ENCODE measurements at regions not wholly inside any gene's neighbourhood (a gene's known extent, or its start where the extent isn't known, plus 50 kb on each side); places are given as distances from the start of the nearest gene placed in this dataset.
A peak's percentile ranks its signal among the peaks of the same experiment; 100 is the strongest.

- no peak for DNase-seq (ENCODE audit: low spot score)
Observed at GRCh38 chr7:17689361-17689902, 250.9 kb downstream of the SNX13 start.

GRCh38 chr7:17690030-17690429, 250.3 kb downstream of the SNX13 start:
- no peak for DNase-seq (ENCODE audit: low spot score)

DNA sequence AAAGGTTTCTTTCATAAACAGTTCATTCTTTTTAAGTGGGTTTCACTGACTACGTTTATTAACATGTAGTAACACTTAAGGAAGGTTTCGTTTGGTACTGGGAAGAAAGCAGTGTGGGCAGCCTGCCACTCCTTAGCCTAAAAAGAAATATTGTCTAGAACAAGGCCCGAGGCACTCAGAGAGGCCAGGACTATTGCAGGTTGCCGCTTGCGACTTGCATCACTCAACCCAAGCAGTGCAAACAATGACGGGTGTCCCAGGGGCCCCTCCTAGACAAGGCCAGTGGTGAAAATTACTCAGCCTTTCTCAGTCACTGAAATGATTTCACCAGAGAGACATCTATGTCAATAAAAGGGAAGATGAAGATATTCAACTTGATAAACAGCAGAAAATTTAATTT, 243.9 kb downstream of the SNX13 start:
- DNase-seq (ENCODE audit: low spot score): no peak

DNA sequence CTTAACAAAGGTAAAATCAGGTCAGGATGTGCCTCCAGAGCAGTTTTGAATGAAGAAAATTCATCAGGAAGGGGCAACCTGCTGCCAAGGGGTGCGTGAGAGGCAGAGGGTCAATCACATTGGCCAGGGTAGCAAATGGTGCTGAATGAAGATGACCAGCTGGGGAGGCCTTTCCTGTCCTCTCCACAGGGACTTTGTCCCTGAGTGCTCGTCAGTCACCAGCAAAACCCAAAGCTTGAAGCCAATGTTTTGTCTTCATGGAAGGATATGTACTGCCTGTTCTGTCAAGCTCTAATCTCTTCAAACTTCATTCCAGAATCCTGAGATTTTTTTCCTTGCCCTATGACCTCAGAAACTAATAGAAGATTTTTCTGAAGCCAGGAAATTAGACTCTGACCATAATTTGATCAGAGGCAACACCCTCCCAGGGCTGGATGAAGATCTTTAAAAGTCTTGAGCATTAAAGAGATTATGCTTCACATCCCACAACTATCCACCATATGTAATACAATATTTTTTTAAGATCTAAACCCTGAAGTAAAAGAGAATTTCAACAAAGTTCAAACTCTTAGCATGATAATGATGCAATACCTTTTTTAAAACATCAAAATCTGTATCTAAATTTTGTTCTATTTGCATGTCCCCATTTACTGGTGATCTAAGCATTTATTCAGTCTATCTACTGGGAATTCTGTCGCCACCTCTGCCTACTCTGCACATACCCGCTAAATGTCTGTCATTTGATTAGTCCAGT, 243.0 kb downstream of the SNX13 start:
- DNase-seq (ENCODE audit: low spot score): no peak

DNA sequence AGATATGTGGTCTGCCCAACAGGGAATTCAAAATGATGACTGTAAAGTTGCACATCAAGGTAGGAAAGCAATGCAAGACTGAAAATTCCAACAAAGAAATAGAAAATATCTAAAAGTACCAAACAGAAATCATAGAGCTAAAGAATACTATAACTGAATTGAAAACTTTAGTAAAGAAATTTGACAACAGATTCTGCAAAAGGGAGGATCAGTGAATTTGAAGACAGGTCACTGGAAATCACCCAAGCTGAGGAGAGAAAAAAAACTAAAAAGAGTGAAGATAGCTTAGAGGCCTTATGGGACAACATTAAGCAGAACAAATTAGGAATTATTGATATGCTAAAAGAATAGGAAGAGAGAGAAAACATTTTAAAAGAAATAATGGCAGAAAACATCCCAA, 240.6 kb downstream of the SNX13 start:
- DNase-seq (ENCODE audit: low spot score): no peak

- no peak for DNase-seq (ENCODE audit: low spot score)
Observed at GRCh38 chr7:17700138-17700537, 240.2 kb downstream of the SNX13 start.

GRCh38 chr7:17706275-17706674, 234.0 kb downstream of the SNX13 start:
- DNase-seq (ENCODE audit: low spot score): no peak

GRCh38 chr7:17706734-17707133, 233.6 kb downstream of the SNX13 start:
- DNase-seq (ENCODE audit: low spot score): peak; percentile 47

GRCh38 chr7:17709127-17709526, 231.2 kb downstream of the SNX13 start:
- no peak for DNase-seq (ENCODE audit: low spot score)

DNA sequence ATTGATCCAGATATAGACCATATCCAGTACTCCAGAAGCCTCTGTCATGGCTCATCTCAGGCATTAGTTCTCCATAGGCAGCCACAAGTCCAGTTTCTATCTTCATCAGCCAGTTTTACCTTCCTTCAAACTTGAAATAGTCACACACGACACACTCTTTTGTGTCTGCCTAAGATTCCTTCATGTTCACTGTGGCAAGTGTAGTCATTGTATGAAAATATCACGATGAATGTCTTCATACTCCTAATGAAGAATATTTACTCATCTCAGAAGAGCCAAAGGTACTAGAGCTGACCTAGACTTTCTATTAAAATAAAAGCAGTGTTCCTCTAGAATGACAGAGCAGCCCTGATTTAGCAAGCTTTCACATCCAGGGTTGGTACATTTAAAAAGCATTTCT, 230.7 kb downstream of the SNX13 start:
- no peak for DNase-seq (ENCODE audit: low spot score)

GRCh38 chr7:17710312-17710711, 230.0 kb downstream of the SNX13 start:
- DNase-seq (ENCODE audit: low spot score): no peak

GRCh38 chr7:17713584-17713983, 226.7 kb downstream of the SNX13 start:
- no peak for DNase-seq (ENCODE audit: low spot score)

GRCh38 chr7:17716816-17717215, 223.5 kb downstream of the SNX13 start:
- DNase-seq (ENCODE audit: low spot score): no peak

DNA sequence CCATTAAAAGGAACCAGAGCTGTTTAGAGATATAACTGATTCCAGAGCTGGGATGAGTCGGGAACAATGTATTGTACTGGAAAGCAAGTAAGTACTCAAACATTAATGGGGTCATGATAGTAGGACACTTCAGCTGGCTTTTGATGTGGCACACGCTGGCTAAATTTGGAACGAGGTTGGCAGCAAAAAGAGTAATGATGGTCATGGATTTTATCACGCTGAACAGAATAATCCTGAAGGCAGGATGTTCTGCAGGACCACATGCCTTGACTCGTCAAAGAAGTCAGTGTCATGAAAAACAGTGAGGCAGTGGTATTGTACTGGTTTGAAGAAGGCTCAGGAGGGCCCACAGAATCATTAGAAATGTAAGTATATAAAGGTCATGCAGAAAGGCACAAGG, 220.3 kb downstream of the SNX13 start:
- no peak for DNase-seq (ENCODE audit: low spot score)

DNA sequence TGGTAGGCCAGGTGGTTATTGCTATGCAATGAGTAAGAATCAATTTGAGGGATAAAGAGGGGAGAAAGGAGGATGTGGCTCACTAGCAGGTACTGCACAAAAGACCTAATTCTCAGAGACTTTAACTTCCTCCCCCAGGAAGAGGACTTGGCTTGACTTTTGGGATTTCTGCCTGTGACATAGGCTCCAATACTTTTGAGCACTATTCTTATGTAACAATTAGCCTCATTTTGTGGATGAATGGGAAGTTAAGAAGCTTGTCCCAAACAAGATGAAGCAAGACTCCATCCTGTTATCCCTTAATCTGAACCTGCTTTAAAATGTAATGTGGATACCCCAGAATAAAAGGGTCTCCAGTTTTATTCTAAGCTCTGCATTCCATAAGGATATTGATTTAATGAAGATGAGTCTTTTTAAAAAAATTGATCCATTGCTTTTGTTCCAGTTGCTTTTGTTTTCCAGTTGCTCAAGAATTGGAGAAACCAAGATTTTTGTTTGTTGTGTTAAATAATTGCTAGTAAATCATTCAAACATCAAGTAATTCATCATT, 218.5 kb downstream of the SNX13 start:
- no peak for DNase-seq (ENCODE audit: low spot score)

GRCh38 chr7:17722798-17723197, 217.5 kb downstream of the SNX13 start:
- DNase-seq (ENCODE audit: low spot score): no peak

GRCh38 chr7:17725821-17726220, 214.5 kb downstream of the SNX13 start:
- DNase-seq (ENCODE audit: low spot score): no peak

DNA sequence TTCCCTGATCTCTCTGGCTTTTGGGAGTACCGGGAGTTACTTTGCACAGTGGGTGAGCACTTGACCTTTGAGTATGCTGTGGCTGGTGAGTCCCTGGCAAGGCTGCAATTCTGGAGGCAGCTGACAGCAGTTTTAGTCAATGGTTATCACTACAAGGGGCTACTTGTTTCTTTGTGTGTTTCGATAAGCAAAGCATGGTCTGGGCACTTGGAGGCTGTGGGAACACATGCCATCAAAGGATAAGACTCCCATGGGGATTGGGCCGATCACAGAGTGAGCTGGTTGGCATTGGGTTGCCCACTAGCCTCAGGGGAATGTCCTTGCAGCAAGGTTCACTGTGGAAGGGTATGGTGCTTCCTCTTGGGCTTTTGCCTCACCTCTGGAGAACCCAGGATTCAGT, 208.2 kb downstream of the SNX13 start:
- DNase-seq (ENCODE audit: low spot score): no peak

Measured in putamen (tissue), 1 donor.